Natural killer cell (primary cell): ENCODE measurements at regions not wholly inside any gene's neighbourhood (a gene's known extent, or its start where the extent isn't known, plus 50 kb on each side); places are given as distances from the start of the nearest gene placed in this dataset.

Experiments
- ATAC-seq, 3 donors: fragments of 150-1000 bp in 2 of 3; fragments of 200-7000 bp in 1 of 3; cut with Tn5 transposase; 1 replicate in 1 of 3; 2 replicates in 2 of 3; pipeline ENCODE4 v1.10.0; 2021; ENCODE audit warnings: mild to moderate bottlenecking in 2 of 3, moderate library complexity in 2 of 3
- DNase-seq, 2 donors: peaks; one replicate each; pipeline versions ENCODE4 v3.0.0 to v3.0.0-alpha.2; 2013 to 2021; ENCODE audit warnings: mixed read lengths in 1 of 2
- H3K27ac ChIP-seq: one replicate; pipeline ENCODE4 v1.5.1; 2013; ENCODE audit warnings: mild to moderate bottlenecking, low read length
- H3K27me3 ChIP-seq: one replicate; pipeline ENCODE4 v1.6.1; 2013; ENCODE audit warnings: low read length; ENCODE audit not compliant: control insufficient read depth, insufficient read depth
- H3K36me3 ChIP-seq: one replicate; pipeline ENCODE4 v1.6.1; 2013; ENCODE audit warnings: low read length; ENCODE audit not compliant: control insufficient read depth, insufficient read depth
- H3K4me1 ChIP-seq: one replicate; pipeline ENCODE4 v1.6.1; 2013; ENCODE audit warnings: low read length; ENCODE audit not compliant: control insufficient read depth, insufficient read depth
- H3K4me3 ChIP-seq: one replicate; pipeline ENCODE4 v1.5.1; 2013; ENCODE audit warnings: low read length
- H3K9me3 ChIP-seq: one replicate; pipeline ENCODE4 v1.6.1; 2013; ENCODE audit warnings: low read length; ENCODE audit not compliant: control insufficient read depth, insufficient read depth
- H3K27ac Mint-ChIP-seq, 2 donors: one replicate each; pipeline ENCODE4 v1.8.0; 2022; ENCODE audit warnings: mild to moderate bottlenecking in 2 of 2, mixed read lengths in 2 of 2, moderate library complexity in 1 of 2
- H3K27me3 Mint-ChIP-seq, 2 donors: one replicate each; pipeline ENCODE4 v1.8.0; 2022; ENCODE audit warnings: low read depth in 2 of 2, mixed read lengths in 2 of 2
- H3K36me3 Mint-ChIP-seq: one replicate; pipeline ENCODE4 v1.8.0; 2022; ENCODE audit warnings: mixed read lengths
- H3K4me1 Mint-ChIP-seq, 2 donors: one replicate each; pipeline ENCODE4 v1.8.0; 2022; ENCODE audit warnings: mixed read lengths in 2 of 2
- H3K4me3 Mint-ChIP-seq: one replicate; pipeline ENCODE4 v1.8.0; 2022; ENCODE audit warnings: mild to moderate bottlenecking, moderate library complexity, mixed read lengths
- H3K9me3 Mint-ChIP-seq, 2 donors: one replicate each; pipeline ENCODE4 v1.8.0; 2022; ENCODE audit warnings: mixed read lengths in 2 of 2
- WGBS: methylation state at CpG from one replicate; pipeline ENCODE4 v1.1.7; 2013; ENCODE audit warnings: missing lambda C conversion rate; ENCODE audit not compliant: insufficient coverage; 5-methylcytosine and 5-hydroxymethylcytosine counted together
- intact Hi-C: fragments of 100-400 bp; cut with micrococcal nuclease; formaldehyde crosslinking; loops from one replicate; pipeline ENCODE4 v1.14.2; 2022
- TF ChIP-seq, protein P1 (sequence below): fragments of 200-600 bp; IDR thresholded peaks from one replicate; pipeline ENCODE4 v1.8.0; 2022; ENCODE audit warnings: antibody characterized with exemption

DNA sequence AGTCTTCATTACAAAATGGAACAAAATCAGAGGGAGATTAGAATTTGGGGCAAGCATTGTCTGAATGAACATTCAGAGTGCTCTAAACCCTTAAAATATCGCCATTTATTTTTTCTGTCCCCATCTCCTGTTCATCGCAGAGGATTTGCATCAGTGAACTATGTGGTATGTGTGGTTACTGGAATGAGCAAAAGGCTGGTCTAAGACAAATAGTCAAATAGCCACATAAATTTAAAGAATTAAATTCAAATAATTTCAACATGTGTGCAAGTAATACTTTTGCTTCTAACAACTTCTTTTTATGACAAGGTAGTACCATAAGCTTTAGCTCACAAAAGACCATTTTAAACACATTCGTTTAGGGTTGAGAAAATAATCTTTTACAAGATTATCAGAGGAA lies 82.6 kb upstream of the ST8SIA3 start:
- no CpG with 5 or more reads among the region's 3 CpGs for WGBS
- no peak overlapping the region for H3K4me3 Mint-ChIP-seq
- no peaks in the 10 kb centered on the region for H3K27me3 ChIP-seq
- H3K9me3 ChIP-seq = no peaks in the 10 kb centered on the region
- H3K27ac Mint-ChIP-seq = no peak overlapping the region
- DNase-seq (no peak), ATAC-seq (no peak)
- no peaks in the 10 kb centered on the region for H3K4me1 ChIP-seq
- H3K36me3 ChIP-seq = no peaks in the 10 kb centered on the region
- no peak overlapping the region for H3K4me3 ChIP-seq
- no peaks in the 10 kb centered on the region for H3K36me3 Mint-ChIP-seq
- H3K4me1 Mint-ChIP-seq = no peaks in the 10 kb centered on the region
- intact Hi-C loops = no loop called here
- H3K27me3 Mint-ChIP-seq = no peaks in the 10 kb centered on the region
- TF ChIP-seq, protein P1, sequence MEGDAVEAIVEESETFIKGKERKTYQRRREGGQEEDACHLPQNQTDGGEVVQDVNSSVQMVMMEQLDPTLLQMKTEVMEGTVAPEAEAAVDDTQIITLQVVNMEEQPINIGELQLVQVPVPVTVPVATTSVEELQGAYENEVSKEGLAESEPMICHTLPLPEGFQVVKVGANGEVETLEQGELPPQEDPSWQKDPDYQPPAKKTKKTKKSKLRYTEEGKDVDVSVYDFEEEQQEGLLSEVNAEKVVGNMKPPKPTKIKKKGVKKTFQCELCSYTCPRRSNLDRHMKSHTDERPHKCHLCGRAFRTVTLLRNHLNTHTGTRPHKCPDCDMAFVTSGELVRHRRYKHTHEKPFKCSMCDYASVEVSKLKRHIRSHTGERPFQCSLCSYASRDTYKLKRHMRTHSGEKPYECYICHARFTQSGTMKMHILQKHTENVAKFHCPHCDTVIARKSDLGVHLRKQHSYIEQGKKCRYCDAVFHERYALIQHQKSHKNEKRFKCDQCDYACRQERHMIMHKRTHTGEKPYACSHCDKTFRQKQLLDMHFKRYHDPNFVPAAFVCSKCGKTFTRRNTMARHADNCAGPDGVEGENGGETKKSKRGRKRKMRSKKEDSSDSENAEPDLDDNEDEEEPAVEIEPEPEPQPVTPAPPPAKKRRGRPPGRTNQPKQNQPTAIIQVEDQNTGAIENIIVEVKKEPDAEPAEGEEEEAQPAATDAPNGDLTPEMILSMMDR = no peak
- H3K27ac ChIP-seq = no peak overlapping the region
- H3K9me3 Mint-ChIP-seq = peaks cover 0 to 3% of the 10 kb centered on the region in 2 donors

DNA sequence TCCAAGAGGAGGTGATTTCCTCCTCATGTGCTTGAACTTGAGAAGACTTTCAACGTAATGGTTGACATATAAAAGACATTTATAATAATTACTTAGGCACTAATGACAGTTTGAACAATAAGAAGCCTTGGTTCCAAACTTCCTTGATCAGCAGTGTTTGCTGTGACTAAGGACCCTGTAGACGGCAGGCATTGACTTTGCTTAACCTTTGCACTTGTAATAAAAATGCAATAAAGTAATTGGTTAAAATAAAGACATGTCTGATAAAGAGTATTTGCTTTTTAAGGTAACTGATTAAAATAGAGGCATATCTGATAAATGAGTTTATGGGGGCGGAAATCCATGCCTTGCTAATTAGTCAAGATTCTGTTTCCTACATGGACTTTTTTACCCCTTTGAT lies 82.2 kb upstream of the ST8SIA3 start:
- Mint-ChIP-seq H3K9me3 (peaks cover 0 to 3% of the 10 kb centered on the region in 2 donors), H3K27me3 (no peaks in the 10 kb centered on the region), H3K36me3 (no peaks in the 10 kb centered on the region), H3K4me1 (no peaks in the 10 kb centered on the region), H3K4me3 (no peak overlapping the region), H3K27ac (no peak overlapping the region)
- no peak for ATAC-seq
- WGBS = 79% methylated on average over 3 of the region's 3 CpGs
- Histone ChIP-seq H3K27ac (no peak overlapping the region), H3K27me3 (no peaks in the 10 kb centered on the region), H3K4me3 (no peak overlapping the region), H3K9me3 (no peaks in the 10 kb centered on the region), H3K36me3 (no peaks in the 10 kb centered on the region), H3K4me1 (no peaks in the 10 kb centered on the region)
- intact Hi-C loops = no loop called here
- TF ChIP-seq, protein P1 = no peak
- no peak for DNase-seq

DNA sequence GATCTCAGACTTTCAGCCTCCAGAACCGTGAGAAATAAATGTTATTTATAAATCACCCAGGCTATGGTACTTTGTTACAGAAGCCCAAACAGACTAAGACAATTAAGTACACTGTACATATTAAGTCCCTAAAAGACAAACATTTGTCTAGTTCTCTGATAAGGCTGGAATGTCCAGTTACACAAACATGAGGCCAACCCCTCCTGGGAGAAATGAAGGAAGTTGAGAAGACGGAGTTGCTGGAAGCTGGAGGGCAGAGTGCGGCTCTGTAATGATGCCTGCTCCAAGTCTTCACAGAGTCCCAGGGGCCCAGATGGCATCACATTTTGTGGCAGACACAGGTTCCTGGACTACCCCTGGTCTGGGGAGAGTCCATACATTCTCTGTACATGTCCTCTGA lies 79.2 kb upstream of the ST8SIA3 start:
- TF ChIP-seq, protein P1 = no peak
- intact Hi-C loops = no loop called here
- Histone ChIP-seq H3K36me3 (no peaks in the 10 kb centered on the region), H3K4me1 (no peaks in the 10 kb centered on the region), H3K4me3 (no peak overlapping the region), H3K27me3 (no peaks in the 10 kb centered on the region), H3K27ac (no peak overlapping the region), H3K9me3 (no peaks in the 10 kb centered on the region)
- Mint-ChIP-seq H3K36me3 (no peaks in the 10 kb centered on the region), H3K9me3 (peaks cover under 1 to 2% of the 10 kb centered on the region in 2 donors), H3K4me1 (no peaks in the 10 kb centered on the region), H3K4me3 (no peak overlapping the region), H3K27ac (no peak overlapping the region), H3K27me3 (peaks cover 0 to under 1% of the 10 kb centered on the region in 2 donors)
- DNase-seq (no peak), ATAC-seq (no peak)
- WGBS = 70% methylated on average over 3 of the region's 3 CpGs

DNA sequence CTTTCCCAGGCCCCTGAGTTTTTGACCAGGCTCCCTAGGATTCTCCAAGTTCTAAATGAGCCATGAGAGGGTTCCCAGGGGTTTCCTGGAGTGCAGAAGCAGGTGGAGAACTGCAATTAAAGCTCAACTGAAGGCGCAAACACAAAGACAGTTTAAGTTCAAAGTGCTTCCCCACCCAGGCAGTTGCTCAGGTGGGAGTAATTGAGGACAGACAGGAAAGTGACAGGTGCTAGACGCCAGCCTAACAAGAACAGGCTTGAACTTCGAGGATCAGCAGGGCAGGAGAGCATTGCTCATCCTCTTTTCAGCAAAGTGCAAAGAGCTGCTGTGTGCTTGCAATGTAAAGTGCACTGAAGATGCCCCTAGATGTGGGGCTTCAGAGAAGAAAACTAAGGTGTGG lies 77.2 kb upstream of the ST8SIA3 start:
- no peaks in the 10 kb centered on the region for H3K9me3 ChIP-seq
- WGBS = 75% methylated on average over 3 of the region's 3 CpGs
- H3K4me1 ChIP-seq = no peaks in the 10 kb centered on the region
- no peak overlapping the region for H3K27ac ChIP-seq
- Mint-ChIP-seq H3K27ac (no peak overlapping the region), H3K4me3 (no peak overlapping the region), H3K9me3 (peaks cover 2% of the 10 kb centered on the region in 2 donors), H3K27me3 (peaks cover 0 to 4% of the 10 kb centered on the region in 2 donors), H3K4me1 (no peaks in the 10 kb centered on the region), H3K36me3 (no peaks in the 10 kb centered on the region)
- H3K4me3 ChIP-seq = no peak overlapping the region
- H3K27me3 ChIP-seq = no peaks in the 10 kb centered on the region
- TF ChIP-seq, protein P1 = no peak
- DNase-seq = no peak
- no peaks in the 10 kb centered on the region for H3K36me3 ChIP-seq
- intact Hi-C loops = no loop called here
- ATAC-seq = no peak
